HG03139 (cell line): ENCODE measurements at regions not wholly inside any gene's neighbourhood (a gene's known extent, or its start where the extent isn't known, plus 50 kb on each side); places are given as distances from the start of the nearest gene placed in this dataset.
"Not testable (repeated sequence)": the region's sequence is repeated elsewhere in the genome, so short reads cannot be mapped to it uniquely, and the experiment has no call there.

Experiments used
- ATAC-seq: cut with Tn5 transposase; IDR thresholded peaks from one replicate; pipeline ENCODE4 v1.9.1; 2021; ENCODE audit not compliant: unreplicated experiment

DNA sequence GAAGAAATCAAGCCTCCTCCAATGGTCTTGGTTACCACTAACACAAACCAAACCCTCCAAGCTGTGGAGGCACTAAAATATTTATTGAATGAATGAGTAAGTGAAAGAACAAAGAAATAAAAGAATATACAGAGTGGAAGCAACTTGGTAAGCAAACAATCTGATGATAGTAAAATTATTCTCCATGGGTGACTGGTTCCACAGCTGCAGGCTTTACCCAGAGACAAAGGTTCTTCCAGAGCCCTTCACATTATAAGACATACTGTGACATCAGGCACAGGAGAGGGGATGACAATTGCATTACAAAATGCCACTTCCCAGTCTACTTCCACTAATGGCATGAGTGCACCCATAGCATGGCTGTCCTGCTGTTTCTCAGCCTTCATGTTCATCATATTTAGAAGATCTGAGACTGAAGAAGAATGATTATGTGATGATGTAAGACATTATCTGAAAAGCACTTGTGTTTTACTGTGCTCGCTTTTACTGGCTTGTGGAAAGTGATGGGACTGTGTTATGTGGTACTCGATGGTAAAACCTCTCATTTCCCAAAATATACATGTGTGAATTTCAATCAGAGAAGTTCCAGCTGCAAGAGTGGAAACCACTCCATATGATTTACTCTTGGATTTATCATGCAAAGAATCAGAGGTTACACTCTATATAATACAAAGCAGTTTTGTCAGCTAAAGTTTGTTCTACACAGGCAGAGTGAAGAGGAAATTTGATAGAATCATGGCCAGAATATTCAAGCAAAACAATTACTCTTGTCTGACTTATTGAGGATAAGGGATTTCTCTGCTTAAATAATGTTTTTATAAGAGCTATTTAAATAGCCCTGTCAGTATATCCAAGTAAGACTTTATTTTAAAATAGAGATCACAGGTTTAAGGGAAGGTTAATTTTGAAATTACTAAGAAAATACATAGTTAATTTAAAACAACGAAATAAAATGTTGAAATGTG lies 220.2 kb upstream of the NBEA start:
- no peak for ATAC-seq

DNA sequence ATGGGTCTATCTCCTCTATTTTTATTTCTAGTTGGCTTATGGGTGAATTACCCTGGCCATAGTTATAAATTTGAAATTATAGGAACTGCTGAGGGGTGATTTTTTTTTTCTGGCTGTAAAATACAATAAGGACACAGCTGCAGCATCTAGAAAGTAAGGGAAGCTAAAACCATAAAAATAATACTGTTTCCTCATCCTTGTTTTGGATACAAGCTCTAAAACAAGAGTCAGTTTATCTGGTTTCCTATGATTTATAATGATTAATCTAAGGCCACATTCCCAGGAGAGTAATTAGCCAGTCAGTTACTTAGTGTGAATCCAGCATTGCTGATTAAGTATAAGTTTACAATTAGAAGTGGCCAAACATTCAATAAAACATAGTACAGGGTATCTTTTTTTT lies 219.1 kb upstream of the NBEA start:
- no peak for ATAC-seq

DNA sequence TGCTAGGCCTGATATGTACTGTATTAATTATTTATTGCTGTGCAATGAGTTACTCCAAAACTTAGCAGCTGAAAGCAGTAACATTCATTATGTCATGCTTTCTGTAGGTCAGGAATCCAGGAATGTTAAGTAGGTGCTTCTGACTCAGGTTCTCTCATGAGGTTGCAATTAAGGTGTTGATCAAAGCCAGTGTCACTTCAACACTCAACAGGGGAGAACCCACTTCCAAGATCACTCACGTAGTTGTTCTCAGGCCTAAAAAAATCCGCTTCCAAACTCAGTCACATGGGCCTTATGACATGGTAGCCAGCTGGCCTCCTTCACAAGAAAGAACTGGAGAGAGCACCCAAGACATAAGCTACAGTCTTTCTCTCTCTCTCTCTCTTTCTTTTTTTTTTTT lies 211.1 kb upstream of the NBEA start:
- no peak for ATAC-seq

DNA sequence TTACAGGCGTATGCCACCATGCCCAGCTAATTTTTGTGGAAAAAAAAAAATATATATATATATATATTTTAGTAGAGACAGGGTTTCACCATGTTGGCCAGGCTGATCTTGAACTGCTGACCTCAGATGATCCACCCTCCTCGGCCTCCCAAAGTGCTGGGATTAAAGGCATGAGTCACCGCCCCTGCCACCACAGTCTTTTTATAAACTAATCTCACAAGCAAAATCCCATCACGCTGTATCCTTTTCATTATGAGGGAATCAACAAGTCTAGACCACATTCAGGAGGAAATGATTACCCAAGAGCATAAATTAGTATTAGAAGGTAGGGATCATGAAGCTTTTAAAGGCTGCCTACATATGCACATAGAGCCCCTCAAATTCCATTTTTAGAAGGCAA lies 210.6 kb upstream of the NBEA start:
- no peak for ATAC-seq

DNA sequence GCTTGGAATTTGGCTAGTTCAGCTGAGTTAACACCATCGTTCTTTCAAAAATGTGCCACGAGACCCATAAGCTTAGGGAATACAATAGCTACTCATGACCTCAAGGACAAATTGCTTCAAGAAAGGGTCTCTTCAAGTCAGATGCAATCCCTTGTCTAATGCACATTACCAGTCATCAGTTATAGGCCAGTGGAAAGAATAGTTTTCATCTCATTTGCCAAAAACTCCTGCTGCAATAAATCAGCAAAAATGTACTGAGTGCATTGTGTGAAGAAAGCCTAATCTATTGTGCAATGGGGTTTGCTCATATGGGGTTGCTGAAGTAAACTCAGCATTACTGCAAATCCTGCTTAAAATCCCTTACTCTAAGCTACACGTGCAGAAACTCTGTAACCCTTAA lies 208.3 kb upstream of the NBEA start:
- ATAC-seq, result no peak

DNA sequence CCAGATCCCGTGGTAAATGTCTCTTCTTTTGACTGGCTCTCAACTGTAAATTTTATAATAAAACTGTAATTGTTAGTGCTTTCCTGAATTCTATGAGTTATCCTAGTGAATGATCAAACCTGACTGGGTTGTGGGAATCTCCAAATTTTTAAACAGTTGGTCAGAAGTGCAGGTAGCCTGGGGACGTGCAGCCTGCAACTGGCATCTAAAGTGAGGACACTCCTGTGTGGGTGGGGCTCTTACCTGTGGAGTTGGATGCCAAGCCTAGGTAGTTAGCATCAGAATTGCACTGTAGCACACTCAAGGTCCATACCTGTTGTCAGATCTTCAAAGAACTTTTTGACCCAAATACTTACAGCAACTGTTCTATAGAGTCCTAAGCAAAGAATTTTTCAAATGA lies 207.1 kb upstream of the NBEA start:
- no peak for ATAC-seq

DNA sequence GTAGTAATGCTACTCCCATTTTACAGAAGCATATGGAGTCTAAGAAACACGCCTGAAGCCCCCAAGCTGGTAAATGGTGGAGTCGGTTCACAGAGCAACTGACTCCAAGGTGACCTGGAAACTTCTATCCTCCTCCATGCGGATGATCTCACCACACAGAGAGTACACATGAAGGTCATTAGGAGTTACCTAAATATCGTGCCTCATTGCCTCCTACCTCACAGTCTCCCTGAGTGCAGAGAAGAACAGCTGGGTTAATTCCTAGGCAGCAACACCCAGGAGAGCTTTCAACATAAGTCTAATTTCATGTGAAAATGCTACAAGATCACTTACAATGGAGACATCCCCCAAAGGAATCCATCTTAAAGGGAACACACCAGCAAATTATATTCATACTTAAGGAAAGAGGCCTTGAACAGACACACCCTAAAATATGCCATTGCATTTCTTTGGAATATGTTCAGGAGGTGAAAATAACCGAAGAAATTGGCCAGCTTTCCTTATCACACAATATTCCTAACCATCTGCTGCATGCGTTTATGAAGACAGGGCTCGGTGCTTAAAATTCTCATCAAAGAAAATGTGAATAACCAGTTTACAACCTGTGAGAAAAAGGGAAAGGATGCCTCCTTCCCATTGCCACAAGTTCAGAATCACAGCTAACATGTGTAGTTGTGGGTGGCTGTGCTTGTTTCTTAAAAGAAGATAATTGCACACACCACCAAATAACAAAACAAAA lies 203.6 kb upstream of the NBEA start:
- ATAC-seq, result no peak

DNA sequence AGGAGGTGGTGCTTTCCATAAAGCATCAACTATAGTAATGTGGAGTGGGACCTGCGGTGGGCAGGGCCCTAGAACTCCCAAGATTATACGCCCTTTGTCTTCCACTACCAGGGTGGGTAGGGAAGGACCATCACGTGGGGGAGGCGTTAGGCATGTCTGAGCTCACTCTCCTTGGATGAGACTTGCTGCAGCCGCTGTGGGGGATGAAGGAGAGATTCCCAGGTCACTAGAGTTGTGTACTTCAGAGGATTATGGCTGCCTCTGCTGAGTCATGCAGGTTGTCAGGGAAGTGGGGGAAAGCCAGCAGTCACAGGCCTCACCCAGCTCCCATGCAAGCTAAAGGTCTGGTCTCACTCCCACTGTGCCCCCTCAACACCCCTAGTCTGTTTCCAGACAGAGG lies 195.0 kb upstream of the NBEA start:
- not testable (repeated sequence) for ATAC-seq

DNA sequence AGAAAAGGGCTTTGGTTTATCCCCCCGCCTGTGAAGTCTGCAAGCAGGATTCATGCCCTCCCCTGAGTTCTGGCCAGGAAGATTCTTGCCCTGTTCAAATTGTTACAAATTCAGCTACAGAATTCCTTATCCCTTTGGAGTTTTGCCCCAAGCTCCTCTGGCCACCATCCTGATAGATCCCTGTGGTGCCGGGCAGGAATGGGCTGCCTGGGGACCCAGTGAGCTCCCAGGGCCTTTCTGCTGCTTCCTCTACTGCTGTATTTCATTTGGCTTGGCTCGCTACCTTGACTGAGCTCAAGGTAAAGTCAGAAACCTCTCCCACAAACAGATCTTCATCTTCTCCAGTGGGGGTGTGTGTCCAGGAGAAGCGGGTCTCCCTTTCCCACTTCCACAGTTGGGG lies 194.6 kb upstream of the NBEA start:
- ATAC-seq, result no peak

DNA sequence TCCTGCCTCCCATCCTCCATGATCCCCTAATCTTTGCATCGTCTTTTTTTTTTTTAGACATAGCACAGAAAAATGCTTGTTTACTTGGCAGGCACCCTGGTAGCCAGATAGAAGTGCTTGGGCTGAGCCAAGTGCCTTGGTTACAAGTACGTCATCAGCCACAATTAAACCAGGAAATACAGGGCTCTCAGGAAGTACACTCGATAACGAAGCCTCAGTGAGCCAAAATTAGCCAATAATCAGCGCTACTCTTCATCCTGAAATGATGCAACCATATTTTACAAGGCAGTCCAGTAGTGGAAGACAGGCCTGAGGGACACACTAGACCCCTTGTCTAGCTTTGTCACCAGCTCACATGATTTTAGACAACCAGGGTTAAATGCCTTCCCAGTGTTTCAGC lies 194.0 kb upstream of the NBEA start:
- ATAC-seq, result no peak

DNA sequence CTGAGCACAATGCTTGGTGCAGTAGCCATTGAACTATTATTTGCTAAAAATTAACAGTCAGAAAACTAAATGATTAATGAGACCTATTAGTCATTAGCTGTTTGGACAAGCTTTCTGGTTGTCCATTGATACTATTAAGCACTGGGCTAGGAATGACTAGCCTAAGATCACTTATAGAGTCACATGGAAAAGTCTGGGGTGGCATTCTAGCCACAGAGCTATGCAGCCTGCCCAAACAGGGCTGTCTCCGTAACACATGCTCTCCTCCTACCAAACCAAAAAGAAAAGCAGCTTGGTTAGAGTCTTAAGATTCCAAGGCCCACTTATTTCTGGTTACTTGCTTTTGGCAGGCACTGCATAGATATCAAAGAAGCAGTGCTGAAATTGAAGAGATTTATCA lies 193.5 kb upstream of the NBEA start:
- ATAC-seq, result no peak

DNA sequence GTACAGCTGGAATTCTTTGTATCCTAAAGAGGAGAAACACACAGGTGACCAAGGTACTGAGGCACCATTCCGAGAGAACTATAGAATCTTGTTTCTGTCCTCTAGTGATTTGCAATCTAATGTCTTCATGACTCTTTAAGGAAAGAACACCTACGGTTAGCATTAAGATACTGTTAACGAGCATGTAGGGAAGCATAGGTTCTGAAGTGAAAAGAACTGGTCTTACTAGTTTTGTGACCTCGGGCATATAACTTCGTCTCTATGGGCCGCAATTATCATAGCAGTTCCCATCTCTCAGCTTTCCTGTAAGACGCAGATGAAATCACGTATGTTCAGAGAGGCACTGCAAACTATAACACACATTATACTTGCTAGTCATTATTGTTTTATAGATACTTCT lies 193.0 kb upstream of the NBEA start:
- no peak for ATAC-seq

DNA sequence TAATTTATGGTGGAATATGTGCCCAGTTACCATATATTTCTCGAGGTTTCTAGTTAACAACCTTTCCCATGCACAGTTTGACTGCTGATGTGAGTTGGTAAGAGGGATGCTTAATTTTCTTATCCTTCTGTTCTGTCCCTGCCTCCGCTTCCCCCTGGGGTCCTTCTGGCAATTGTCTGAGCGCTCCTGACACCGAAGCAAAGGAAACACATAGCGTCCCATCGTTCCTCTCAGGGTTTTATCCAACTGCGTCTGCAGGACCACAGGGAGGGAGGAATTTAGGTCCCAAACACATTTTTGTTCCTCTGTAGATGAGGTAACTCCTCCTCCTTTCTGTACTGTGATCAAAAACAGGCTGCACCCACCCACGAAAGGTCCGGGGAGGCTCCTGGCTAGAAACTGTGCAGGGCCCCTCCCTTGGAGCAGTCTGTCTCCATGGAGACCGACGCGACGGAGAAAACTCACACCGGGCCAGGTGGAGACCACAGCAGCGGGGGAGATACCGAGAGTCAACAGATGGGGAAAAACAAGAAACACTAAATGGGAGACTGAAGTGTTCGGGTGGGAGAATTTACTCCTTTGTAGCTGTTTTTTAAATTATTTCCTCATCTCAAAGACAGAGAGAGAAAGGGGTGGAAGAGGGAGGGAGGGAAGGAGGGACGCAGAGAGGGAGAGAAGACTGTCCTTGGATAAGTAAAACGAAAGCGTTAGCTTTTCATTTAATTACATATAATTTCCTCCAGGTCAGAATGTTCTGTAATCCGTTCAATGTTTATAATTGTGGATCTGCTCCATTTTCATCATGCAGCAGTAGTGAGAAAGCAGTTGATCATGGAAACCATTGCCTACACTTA lies 191.8 kb upstream of the NBEA start:
- ATAC-seq, result peak; percentile 48

DNA sequence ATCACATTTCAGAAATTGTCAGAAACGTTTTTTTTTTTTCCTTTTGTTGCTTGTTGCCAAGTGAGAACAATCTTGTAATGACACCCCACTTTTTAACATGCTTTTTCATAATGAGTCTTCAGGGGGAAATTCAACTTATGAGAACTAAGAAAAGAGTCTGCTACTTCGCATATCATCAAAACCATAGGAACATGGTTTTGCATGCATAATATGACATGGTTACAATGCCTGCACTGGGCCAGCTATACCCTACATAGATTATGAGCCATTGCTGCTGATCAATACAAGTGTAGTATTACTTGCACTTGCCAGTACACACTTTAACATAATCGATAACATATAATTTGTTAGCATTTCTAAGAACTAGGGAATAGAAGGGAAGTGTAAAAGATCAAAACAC lies 191.0 kb upstream of the NBEA start:
- no peak for ATAC-seq

DNA sequence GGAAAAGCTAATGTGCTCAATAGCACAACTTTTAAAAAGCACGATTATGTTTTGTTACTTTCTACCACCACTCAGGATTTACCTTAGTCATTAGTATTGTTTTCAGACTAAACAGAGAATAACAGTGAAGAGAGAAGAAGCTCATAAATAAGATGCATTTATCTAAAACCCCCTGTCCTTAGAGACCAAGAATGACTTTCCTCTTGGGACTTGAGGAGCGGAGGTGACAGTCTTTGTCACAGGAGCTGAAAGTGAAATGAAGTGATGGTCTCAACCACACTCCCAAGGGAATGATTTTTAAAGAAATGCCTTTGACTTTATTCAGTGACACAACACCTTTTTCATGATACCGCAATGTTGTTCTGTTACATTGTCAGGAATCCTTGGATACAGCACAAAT lies 190.6 kb upstream of the NBEA start:
- ATAC-seq, result peak; percentile 30

DNA sequence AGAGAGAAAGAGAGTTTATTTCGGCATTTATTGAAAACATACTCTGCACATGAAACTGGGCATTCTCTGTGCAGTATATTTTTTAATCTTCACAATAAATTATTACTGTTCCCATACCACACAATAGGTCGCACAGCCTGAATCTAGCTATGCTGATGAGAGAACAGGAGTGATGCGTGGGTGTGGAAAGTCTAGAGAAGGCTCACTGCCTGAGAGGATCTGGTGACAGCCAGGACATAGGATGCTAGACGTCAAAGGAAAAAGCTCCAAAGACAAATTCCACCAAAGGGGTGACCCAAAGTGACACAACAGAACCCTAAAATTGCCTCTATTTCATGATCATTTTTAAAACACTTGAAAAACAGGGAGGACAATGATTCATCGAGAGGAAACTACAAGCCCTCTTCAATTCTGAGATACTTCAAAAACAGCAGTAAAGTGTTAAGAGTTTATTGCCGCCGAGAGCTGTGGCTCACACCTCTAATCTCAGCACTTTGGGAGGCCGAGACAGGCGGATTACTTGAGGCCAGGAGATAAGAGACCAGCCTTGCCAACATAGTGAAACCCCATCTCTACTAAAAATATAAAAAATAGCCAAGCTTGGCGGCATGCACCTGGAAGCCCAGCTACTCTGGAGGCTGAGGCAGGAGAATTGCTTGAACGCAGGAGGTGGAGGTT lies 189.6 kb upstream of the NBEA start:
- no peak for ATAC-seq

DNA sequence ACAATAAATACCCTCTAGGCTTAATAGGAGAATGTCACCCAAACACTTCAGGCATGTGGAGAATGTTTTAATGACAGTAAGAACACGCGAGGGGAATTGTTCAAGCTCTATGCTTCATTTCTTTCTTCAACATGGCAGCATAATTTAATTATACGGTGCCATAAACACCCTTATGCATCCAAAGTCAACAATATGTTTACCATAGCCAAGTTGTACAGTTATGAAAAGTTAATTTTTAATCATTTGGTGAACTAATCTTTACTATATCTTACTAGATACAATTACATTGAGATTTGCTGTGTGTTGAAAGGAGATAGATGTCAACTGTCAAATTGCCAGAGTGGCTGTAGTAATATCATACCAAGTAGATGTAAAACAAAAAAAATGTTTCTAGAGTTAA lies 185.9 kb upstream of the NBEA start:
- ATAC-seq, result no peak

DNA sequence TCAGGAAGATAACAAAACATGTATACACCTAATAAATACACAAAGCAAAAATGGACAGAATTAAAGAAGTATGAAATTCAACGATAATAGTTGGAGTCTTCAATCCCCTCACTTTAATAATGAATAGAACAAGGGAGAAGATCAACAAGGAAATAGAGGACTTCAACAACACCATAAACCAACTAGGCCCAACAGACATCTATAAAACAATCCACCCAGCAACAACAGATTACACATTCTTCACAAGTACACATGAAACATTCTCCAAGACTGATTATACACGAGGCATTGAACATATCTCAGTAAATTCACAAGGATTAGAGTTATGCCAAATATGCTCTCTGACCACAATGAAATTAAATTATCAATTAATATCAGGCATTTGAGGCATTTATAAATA lies 185.5 kb upstream of the NBEA start:
- ATAC-seq, result no peak

DNA sequence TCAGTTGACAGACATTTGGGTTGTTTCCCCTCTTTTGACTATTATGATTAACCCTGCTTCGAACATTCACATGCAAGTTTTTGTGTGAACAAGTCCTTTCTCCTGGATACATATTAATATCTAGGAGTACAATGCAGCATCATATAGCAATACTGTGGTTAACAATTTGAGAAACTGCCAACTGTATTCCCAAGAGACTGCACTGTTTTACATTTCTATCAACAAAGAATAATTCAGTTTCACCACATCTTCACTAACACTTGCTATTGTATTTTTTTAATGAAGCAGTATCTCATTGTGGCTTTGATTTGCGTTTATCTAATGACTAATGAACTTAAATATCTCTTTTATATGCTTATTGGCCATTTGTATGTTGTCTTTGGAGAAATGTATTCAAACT lies 184.6 kb upstream of the NBEA start:
- no peak for ATAC-seq

DNA sequence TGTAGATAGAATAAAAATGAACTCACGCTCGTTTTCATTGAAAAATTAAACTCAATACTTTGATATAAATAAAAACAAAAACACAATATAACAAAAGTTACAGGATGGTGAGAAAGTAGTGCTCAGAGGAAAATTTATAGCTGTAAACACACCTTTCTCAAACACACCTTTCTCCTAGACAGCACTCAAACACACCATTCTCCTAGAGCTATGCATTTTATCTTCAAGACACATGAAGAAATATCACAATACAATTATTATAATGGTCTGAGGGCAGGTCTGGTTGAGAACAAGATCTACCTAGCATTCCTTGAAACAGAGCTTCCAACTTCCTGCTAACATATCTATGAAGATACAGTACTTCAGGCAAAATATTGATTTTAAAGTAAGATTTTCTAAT lies 183.4 kb upstream of the NBEA start:
- ATAC-seq, result no peak

DNA sequence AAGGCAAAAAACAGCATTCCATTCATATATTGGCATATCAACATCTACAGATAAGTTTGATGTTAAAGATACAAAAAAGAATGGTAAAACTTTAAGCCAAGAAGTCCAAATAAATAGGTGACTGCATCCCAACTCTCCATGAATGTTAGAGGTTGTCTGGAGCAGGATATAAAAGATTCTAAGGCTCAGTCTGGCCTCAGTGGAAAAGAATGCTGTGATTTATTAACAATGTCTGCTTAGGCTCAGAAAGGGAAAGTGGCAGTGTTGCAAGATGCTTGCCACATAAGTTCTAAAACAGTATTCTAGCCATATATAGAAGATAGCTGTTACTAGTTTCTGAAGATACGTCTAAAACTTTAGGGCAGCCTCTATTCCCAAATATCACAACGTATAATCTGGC lies 179.8 kb upstream of the NBEA start:
- ATAC-seq, result no peak
